Peyer's patch (tissue), 4 donors: ENCODE measurements at regions not wholly inside any gene's neighbourhood (a gene's known extent, or its start where the extent isn't known, plus 50 kb on each side); places are given as distances from the start of the nearest gene placed in this dataset.

Experiments used
- POLR2A ChIP-seq, 2 donors: fragments of 450-650 bp; IDR thresholded peaks; one replicate each; pipeline ENCODE4 v1.5.1; 2017; ENCODE audit warnings: antibody characterized with exemption in 2 of 2, mild to moderate bottlenecking in 2 of 2, moderate library complexity in 2 of 2
- TF ChIP-seq, protein P1 (sequence below), 6 experiments: fragments of 450-650 bp in 4 of 6; fragments of 200-600 bp in 2 of 6; sonication (generic) in 1 of 6; IDR thresholded peaks; one replicate each; pipeline ENCODE4 v1.5.1; 2017 to 2019; ENCODE audit warnings: antibody characterized with exemption in 6 of 6, mild to moderate bottlenecking in 3 of 6, moderate library complexity in 1 of 6

DNA sequence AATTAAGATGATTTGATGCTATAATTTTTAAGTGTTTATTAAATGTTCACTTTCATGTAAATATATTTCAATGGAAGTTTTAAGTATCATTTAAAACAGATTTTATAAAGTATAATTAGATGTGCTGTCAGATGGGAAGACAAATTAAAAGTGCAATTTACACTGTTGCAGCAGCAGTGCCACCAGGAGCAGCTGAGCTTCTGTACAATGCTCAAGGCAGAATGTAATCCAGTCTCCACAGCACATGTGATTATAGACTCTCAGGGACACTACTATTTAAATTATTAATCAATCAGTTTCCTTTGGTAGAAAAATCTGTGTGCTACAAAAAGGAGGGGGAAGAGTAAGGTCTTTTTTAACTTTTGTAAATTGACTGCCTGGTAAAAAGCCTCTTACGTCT, 285.7 kb upstream of the USP15 start:
- TF ChIP-seq, protein P1, sequence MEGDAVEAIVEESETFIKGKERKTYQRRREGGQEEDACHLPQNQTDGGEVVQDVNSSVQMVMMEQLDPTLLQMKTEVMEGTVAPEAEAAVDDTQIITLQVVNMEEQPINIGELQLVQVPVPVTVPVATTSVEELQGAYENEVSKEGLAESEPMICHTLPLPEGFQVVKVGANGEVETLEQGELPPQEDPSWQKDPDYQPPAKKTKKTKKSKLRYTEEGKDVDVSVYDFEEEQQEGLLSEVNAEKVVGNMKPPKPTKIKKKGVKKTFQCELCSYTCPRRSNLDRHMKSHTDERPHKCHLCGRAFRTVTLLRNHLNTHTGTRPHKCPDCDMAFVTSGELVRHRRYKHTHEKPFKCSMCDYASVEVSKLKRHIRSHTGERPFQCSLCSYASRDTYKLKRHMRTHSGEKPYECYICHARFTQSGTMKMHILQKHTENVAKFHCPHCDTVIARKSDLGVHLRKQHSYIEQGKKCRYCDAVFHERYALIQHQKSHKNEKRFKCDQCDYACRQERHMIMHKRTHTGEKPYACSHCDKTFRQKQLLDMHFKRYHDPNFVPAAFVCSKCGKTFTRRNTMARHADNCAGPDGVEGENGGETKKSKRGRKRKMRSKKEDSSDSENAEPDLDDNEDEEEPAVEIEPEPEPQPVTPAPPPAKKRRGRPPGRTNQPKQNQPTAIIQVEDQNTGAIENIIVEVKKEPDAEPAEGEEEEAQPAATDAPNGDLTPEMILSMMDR (IDR thresholded peaks at IDR 0.05) = no peak
- no peak for TF ChIP-seq POLR2A (IDR thresholded peaks at IDR 0.05)
